K562 (cell line): ENCODE measurements at regions not wholly inside any gene's neighbourhood (a gene's known extent, or its start where the extent isn't known, plus 50 kb on each side); places are given as distances from the start of the nearest gene placed in this dataset.

Experiments
- ATAC-seq: fragments of 200-7000 bp; cut with Tn5 transposase; 3 replicates; pipeline ENCODE4 v1.9.1; 2020; ENCODE audit warnings: moderate library complexity
- BruUV-seq: library from RNA; stranded (reverse); fragments of 400-500 nt; replicated peaks from 2 replicates; lab custom pipeline; 2021; lab: Mats Ljungman, UMichigan
- CTCF ChIA-PET: fragments of 300-600 bp; formaldehyde crosslinking; extraction: SDS; loops from one replicate; lab custom pipeline; 2021; ENCODE audit warnings: low intra/inter-chr PET ratio; lab: Yijun Ruan, JAX
- POLR2A ChIA-PET: fragments of 300-600, 350-650 bp; sonication (Branson Sonifier 250); formaldehyde crosslinking; extraction: SDS; loops from one replicate; lab custom pipeline; 2021; ENCODE audit warnings: antibody characterized with exemption, inconsistent platforms; lab: Yijun Ruan, JAX
- DNase-seq, 4 experiments: peaks; one replicate each; pipeline versions ENCODE4 v3.0.0 to v3.0.0-alpha.2; 2011 to 2018; ENCODE audit warnings: low spot score in 3 of 4, mixed read lengths in 3 of 4; ENCODE audit errors: extremely low read depth in 1 of 4
- FAIRE-seq: peaks from 2 replicates; lab custom pipeline; 2011; peaks lifted over from hg19 to GRCh38; lab: Jason Lieb, UNC
- H2AFZ ChIP-seq: 2 replicates; pipeline ENCODE4 v1.6.0; 2011; ENCODE audit warnings: low read depth, low read length, control low read depth, inconsistent platforms
- H3K27ac ChIP-seq: fragments of 200-600 bp; 3 replicates; pipeline ENCODE4 v1.8.0; 2011; ENCODE audit warnings: low read depth, mild to moderate bottlenecking, control low read depth, inconsistent platforms, low read length, moderate library complexity, mixed read lengths; ENCODE audit errors: extremely low read depth
- H3K27me3 ChIP-seq, 2 experiments: fragments of 300-600 bp in 1 of 2; 2 replicates in 1 of 2; 3 replicates in 1 of 2; pipeline versions ENCODE4 v1.6.0 to v1.8.0; 2011; ENCODE audit warnings: inconsistent platforms in 2 of 2, low read length in 2 of 2, mild to moderate bottlenecking in 1 of 2, mixed read lengths in 1 of 2, moderate library complexity in 1 of 2; ENCODE audit not compliant: control insufficient read depth in 2 of 2, insufficient read depth in 2 of 2
- H3K36me3 ChIP-seq: fragments of 300-600 bp; 3 replicates; pipeline ENCODE4 v1.8.0; 2011; ENCODE audit warnings: mild to moderate bottlenecking, low read length, inconsistent platforms; ENCODE audit not compliant: control insufficient read depth, insufficient read depth
- H3K4me1 ChIP-seq, 2 experiments: fragments of 200-600 bp in 1 of 2; replicated peaks in 1 of 2; 2 replicates in 1 of 2; 3 replicates in 1 of 2; pipeline versions ENCODE4 v1.5.1 to v1.8.0; 2011; ENCODE audit warnings: inconsistent platforms in 2 of 2, low read length in 2 of 2, mild to moderate bottlenecking in 1 of 2, mixed read lengths in 1 of 2, moderate library complexity in 1 of 2; ENCODE audit not compliant: control insufficient read depth in 2 of 2, insufficient read depth in 2 of 2
- H3K4me2 ChIP-seq: 2 replicates; pipeline ENCODE4 v1.6.1; 2011; ENCODE audit warnings: low read length, control low read depth, inconsistent platforms, mixed read lengths; ENCODE audit not compliant: insufficient read depth
- H3K4me3 ChIP-seq: fragments of 200-600 bp; sonication (generic), shearing (Covaris generic); 2 replicates; pipeline ENCODE4 v1.5.1; 2016; ENCODE audit warnings: control low read depth, inconsistent platforms
- H3K79me2 ChIP-seq: fragments of 200-600 bp; 3 replicates; pipeline ENCODE4 v1.8.0; 2011; ENCODE audit warnings: low read length, inconsistent platforms; ENCODE audit not compliant: control insufficient read depth, insufficient read depth
- H3K9ac ChIP-seq, 2 experiments: 2 replicates each; pipeline versions ENCODE4 v1.6.0 to v1.6.1; 2011; ENCODE audit warnings: low read depth in 2 of 2, low read length in 2 of 2, control low read depth in 1 of 2, inconsistent platforms in 1 of 2, mild to moderate bottlenecking in 1 of 2, mixed read lengths in 1 of 2; ENCODE audit not compliant: insufficient read depth in 1 of 2
- H3K9me1 ChIP-seq: one replicate; pipeline ENCODE4 v1.6.0; 2011; ENCODE audit warnings: inconsistent platforms, mild to moderate bottlenecking, low read length, moderate library complexity; ENCODE audit not compliant: control insufficient read depth, insufficient read depth
- H3K9me3 ChIP-seq: replicated peaks from 2 replicates; pipeline ENCODE4 v1.5.1; 2011; ENCODE audit warnings: low read depth, low read length, inconsistent platforms; ENCODE audit not compliant: control insufficient read depth, insufficient read depth
- H4K20me1 ChIP-seq: replicated peaks from 2 replicates; pipeline ENCODE4 v1.6.1; 2011; ENCODE audit warnings: low read length, inconsistent platforms, mixed read lengths; ENCODE audit not compliant: control insufficient read depth, insufficient read depth
- ARID4B ChIP-seq: sonication (generic); formaldehyde crosslinking; IDR thresholded peaks from 2 replicates; pipeline ENCODE4 v1.8.0; 2022; ENCODE audit warnings: mild to moderate bottlenecking, missing genetic modification reagents
- CTBP1 ChIP-seq: fragments of 450-650 bp; IDR thresholded peaks from 2 replicates; pipeline ENCODE4 v1.6.1; 2016; ENCODE audit warnings: borderline replicate concordance
- PHF8 ChIP-seq: fragments of 200-600 bp; sonication (generic); IDR thresholded peaks from 2 replicates; pipeline ENCODE4 v1.6.1; 2012; ENCODE audit warnings: mixed run types, mild to moderate bottlenecking, inconsistent platforms, low read length, moderate library complexity, borderline replicate concordance
- RBM25 ChIP-seq: fragments of 200-400 bp; formaldehyde crosslinking; IDR thresholded peaks from 2 replicates; pipeline ENCODE4 v1.6.1; 2018; ENCODE audit warnings: low read length, low read depth, moderate library complexity; ENCODE audit not compliant: severe bottlenecking
- TCF7L2 ChIP-seq: fragments of 150-350 bp; IDR thresholded peaks from 2 replicates; pipeline ENCODE4 v1.6.1; 2016; ENCODE audit warnings: low read depth, mild to moderate bottlenecking, low read length, moderate library complexity
- ZNF444 ChIP-seq: fragments of 250-450 bp; sonication (Bioruptor Pico); IDR thresholded peaks from 2 replicates; pipeline ENCODE4 v1.4.0; 2020; ENCODE audit warnings: mild to moderate bottlenecking, moderate library complexity
- ZNF830 ChIP-seq: fragments of 250-450 bp; sonication (Bioruptor Pico); IDR thresholded peaks from 2 replicates; pipeline ENCODE4 v1.5.0; 2021; ENCODE audit warnings: mild to moderate bottlenecking
- WGBS: fragments of 100-300 bp; shearing (Covaris generic); methylation state at CpG from one replicate; pipeline ENCODE4 v1.1.6; 2016; ENCODE audit warnings: low coverage, mixed read lengths; ENCODE audit not compliant: insufficient coverage; ENCODE audit errors: missing lambda C conversion rate; 5-methylcytosine and 5-hydroxymethylcytosine counted together
- in situ Hi-C: fragments of 300-500 bp; cut with MboI; formaldehyde crosslinking; loops from 4 replicates; pipeline ENCODE4 v1.15.0; 2018; ENCODE audit warnings: inconsistent platforms, mixed read lengths
- intact Hi-C: fragments of 100-400 bp; cut with micrococcal nuclease; formaldehyde crosslinking; loops from 2 replicates; pipeline ENCODE4 v1.14.2; 2022
- TF ChIP-seq, protein P1 (sequence below): fragments of 250-450 bp; sonication (Bioruptor Pico); IDR thresholded peaks from 2 replicates; pipeline ENCODE4 v1.5.0; 2021; ENCODE audit warnings: mild to moderate bottlenecking, borderline replicate concordance
- TF ChIP-seq, protein P2 (sequence below), 2 experiments: fragments of 200-800 bp in 1 of 2; sonication (Bioruptor generic) in 1 of 2; sonication (generic) in 1 of 2; formaldehyde crosslinking in 1 of 2; IDR thresholded peaks in 1 of 2; conservative IDR thresholded peaks in 1 of 2; 2 replicates each; pipeline versions ENCODE4 v1.5.0 to v1.6.1; 2016 to 2020; ENCODE audit warnings: missing compliant biosample characterization in 1 of 2, missing genetic modification characterization in 1 of 2, missing genetic modification reagents in 1 of 2

DNA sequence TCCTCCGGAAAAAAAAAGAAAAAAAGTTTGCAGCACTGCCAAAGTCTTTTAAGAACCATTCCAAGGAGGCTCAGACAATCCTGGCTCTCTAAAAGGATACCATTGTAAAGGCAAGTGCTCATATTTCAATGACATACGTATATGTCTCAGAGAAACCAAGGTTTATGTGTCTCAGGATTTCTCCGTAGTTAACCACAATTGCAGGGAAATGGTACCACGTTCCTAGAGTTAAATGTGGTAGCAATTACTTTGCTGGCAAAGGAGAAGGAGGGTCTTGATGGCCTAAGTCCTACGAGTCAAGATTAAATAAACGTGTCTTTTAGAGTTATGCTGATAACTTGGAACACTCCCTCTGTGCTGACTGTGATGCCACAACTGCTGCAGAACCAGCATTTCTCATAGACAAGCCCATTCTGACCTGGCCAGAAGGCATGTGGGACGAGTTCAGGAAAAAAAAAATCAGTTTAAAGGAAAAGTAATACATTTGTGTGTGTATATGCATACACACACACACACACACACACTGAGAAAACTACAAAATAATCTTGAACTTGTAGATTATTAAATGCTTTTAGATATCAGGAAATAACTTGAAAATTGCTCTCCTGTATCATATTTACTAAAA is 245.9 kb downstream of the FGFR2 start:
- Histone ChIP-seq H3K27me3 (no peaks in the 10 kb centered on the region), H3K27ac (no peak overlapping the region), H2AFZ (no peak overlapping the region), H3K36me3 (no peaks in the 10 kb centered on the region), H3K9ac (no peak overlapping the region), H3K9me3 (no peaks in the 10 kb centered on the region), H3K9me1 (no peaks in the 10 kb centered on the region), H4K20me1 (no peaks in the 10 kb centered on the region), H3K4me2 (no peak overlapping the region), H3K4me1 (no peaks in the 10 kb centered on the region), H3K79me2 (no peaks in the 10 kb centered on the region), H3K4me3 (no peak overlapping the region)
- TF ChIP-seq, protein P1, sequence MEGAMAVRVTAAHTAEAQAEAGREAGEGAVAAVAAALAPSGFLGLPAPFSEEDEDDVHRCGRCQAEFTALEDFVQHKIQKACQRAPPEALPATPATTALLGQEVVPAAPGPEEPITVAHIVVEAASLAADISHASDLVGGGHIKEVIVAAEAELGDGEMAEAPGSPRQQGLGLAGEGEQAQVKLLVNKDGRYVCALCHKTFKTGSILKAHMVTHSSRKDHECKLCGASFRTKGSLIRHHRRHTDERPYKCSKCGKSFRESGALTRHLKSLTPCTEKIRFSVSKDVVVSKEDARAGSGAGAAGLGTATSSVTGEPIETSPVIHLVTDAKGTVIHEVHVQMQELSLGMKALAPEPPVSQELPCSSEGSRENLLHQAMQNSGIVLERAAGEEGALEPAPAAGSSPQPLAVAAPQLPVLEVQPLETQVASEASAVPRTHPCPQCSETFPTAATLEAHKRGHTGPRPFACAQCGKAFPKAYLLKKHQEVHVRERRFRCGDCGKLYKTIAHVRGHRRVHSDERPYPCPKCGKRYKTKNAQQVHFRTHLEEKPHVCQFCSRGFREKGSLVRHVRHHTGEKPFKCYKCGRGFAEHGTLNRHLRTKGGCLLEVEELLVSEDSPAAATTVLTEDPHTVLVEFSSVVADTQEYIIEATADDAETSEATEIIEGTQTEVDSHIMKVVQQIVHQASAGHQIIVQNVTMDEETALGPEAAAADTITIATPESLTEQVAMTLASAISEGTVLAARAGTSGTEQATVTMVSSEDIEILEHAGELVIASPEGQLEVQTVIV (CRISPR knock-in tag) = no peak
- TF ChIP-seq, protein P2, sequence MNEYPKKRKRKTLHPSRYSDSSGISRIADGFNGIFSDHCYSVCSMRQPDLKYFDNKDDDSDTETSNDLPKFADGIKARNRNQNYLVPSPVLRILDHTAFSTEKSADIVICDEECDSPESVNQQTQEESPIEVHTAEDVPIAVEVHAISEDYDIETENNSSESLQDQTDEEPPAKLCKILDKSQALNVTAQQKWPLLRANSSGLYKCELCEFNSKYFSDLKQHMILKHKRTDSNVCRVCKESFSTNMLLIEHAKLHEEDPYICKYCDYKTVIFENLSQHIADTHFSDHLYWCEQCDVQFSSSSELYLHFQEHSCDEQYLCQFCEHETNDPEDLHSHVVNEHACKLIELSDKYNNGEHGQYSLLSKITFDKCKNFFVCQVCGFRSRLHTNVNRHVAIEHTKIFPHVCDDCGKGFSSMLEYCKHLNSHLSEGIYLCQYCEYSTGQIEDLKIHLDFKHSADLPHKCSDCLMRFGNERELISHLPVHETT (CRISPR knock-in tag; conservative IDR thresholded peaks at IDR 0.05 in 1 of 2, IDR thresholded peaks at IDR 0.05 in 1 of 2) = no peak
- TF ChIP-seq ZNF830 (no peak), ARID4B (CRISPR knock-in tag) (no peak), RBM25 (no peak), CTBP1 (no peak), ZNF444 (CRISPR knock-in tag) (no peak), TCF7L2 (no peak), PHF8 (no peak)
- DNase-seq (no peak), ATAC-seq (no peak), FAIRE-seq (no peak)
- CTCF ChIA-PET = no interaction called here
- intact Hi-C loops (no loop called here), in situ Hi-C loops (no loop called here)
- POLR2A ChIA-PET = no interaction called here
- 0% methylated on average over 6 of the region's 7 CpGs for WGBS
- no TSS peak for BruUV-seq
